ENCODE measurements at regions not wholly inside any gene's neighbourhood (a gene's known extent, or its start where the extent isn't known, plus 50 kb on each side); places are given as distances from the start of the nearest gene placed in this dataset.

- Mint-ChIP-seq H3K36me3 (ENCODE audit: unreplicated experiment) (no peaks in the 10 kb centered on the region), H3K4me1 (ENCODE audit: unreplicated experiment) (no peaks in the 10 kb centered on the region), H3K4me3 (ENCODE audit: unreplicated experiment) (no peak overlapping the region), H3K27me3 (ENCODE audit: unreplicated experiment) (peaks cover 7% of the 10 kb centered on the region), H3K27ac (ENCODE audit: unreplicated experiment) (no peak overlapping the region), H3K9me3 (ENCODE audit: unreplicated experiment) (no peaks in the 10 kb centered on the region)
- TF ChIP-seq CTCF (IDR thresholded peaks at IDR 0.05) = no peak
- DNase-seq (ENCODE audit: extremely low spot score, unreplicated experiment) = no peak
Measured at GRCh38 chr7:96449094-96449493, 127.2 kb upstream of the SLC25A13 start.

DNA sequence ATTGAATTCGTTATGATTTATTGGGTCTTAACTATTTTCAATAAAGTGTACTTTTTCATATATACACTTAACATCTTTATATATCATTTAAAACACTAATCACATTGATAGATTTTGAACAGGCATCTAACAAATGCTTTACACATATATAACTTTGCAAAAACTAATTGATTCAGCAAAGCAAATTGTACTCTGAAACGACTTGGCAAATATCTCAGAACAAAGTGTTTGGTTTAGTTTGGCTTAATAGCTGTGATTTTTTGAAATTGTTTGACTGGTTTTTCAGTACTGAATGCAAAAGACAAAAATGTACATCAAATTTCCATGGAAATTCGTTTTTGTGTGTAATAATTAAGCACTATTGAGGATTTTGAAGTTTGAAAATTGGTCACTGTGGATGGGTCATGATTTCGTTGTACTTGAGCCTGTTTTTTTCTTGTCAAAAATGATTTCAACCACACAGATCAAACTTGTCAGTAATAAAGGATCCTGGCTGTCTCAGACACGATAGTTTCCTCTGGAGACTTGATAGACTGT is 125.3 kb upstream of the SLC25A13 start:
- H3K4me3 Mint-ChIP-seq (ENCODE audit: unreplicated experiment) = no peak overlapping the region
- H3K4me1 Mint-ChIP-seq (ENCODE audit: unreplicated experiment) = no peaks in the 10 kb centered on the region
- no peak overlapping the region for H3K27ac Mint-ChIP-seq (ENCODE audit: unreplicated experiment)
- TF ChIP-seq CTCF (IDR thresholded peaks at IDR 0.05) = no peak
- H3K36me3 Mint-ChIP-seq (ENCODE audit: unreplicated experiment) = no peaks in the 10 kb centered on the region
- H3K9me3 Mint-ChIP-seq (ENCODE audit: unreplicated experiment) = no peaks in the 10 kb centered on the region
- DNase-seq (ENCODE audit: extremely low spot score, unreplicated experiment) = no peak
- H3K27me3 Mint-ChIP-seq (ENCODE audit: unreplicated experiment) = peaks cover 7% of the 10 kb centered on the region

DNA sequence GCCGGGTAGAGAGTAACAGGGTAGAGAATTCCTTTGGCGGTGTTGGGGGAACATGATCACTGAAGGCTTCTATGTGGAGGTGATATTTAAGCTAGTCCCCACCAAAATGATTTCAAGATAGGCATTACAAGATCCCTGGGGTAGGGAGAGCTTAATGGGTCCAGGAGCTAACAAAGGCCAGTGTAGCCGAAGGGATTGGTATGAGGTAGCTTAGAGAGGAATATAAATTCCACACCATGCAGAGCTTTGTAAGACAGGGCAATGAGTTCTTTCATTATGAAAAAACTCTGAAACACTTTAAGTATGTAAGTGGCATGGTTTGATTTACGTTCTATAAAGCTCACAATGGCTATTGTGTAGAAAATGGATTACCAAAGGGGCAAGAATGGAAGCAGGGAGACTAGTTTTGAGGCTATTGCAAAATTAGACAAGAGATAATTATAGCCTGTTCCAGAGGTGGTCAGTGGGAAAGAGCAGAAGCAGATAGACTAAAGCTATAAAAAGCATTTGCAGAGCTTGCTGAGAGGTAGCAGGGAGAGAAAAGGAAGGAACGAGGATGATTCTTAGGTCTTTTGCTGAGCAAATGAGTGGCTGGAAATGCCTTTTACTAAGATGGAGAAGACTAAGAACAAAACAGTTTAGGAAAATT is 119.7 kb upstream of the SLC25A13 start:
- H3K4me3 Mint-ChIP-seq (ENCODE audit: unreplicated experiment) = no peak overlapping the region

DNA sequence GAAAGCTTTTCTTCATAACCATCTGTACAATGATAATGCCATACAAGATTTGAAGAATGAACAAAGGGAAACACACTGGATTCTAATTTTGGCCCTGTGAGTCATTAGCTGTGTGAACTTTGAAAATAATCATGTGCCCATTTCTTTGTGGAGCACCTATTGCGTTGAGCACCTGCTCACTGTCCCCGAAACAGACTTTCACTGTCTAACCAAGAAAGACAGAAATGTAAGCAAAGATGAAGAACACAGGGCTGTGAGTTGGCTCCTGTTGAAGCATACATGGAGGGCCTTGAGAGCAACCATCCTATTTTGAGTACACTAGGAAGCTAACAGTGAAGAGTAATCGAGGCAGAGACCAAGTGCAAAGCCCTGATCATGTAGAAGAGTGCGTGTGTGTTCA is 118.4 kb upstream of the SLC25A13 start:
- Mint-ChIP-seq H3K27me3 (ENCODE audit: unreplicated experiment) (peaks cover 8% of the 10 kb centered on the region), H3K4me1 (ENCODE audit: unreplicated experiment) (no peaks in the 10 kb centered on the region)

More for the DNA sequence above, 119.7 kb upstream of the SLC25A13 start:
- Mint-ChIP-seq H3K9me3 (ENCODE audit: unreplicated experiment) (no peaks in the 10 kb centered on the region), H3K36me3 (ENCODE audit: unreplicated experiment) (no peaks in the 10 kb centered on the region), H3K27ac (ENCODE audit: unreplicated experiment) (no peak overlapping the region), H3K4me1 (ENCODE audit: unreplicated experiment) (no peaks in the 10 kb centered on the region), H3K27me3 (ENCODE audit: unreplicated experiment) (peaks cover 9% of the 10 kb centered on the region)
- no peak for DNase-seq (ENCODE audit: extremely low spot score, unreplicated experiment)
- TF ChIP-seq CTCF (IDR thresholded peaks at IDR 0.05) = no peak

More for the DNA sequence above, 118.4 kb upstream of the SLC25A13 start:
- Mint-ChIP-seq H3K4me3 (ENCODE audit: unreplicated experiment) (no peak overlapping the region), H3K9me3 (ENCODE audit: unreplicated experiment) (peaks cover 3% of the 10 kb centered on the region), H3K36me3 (ENCODE audit: unreplicated experiment) (no peaks in the 10 kb centered on the region), H3K27ac (ENCODE audit: unreplicated experiment) (no peak overlapping the region)
- no peak for TF ChIP-seq CTCF (IDR thresholded peaks at IDR 0.05)
- no peak for DNase-seq (ENCODE audit: extremely low spot score, unreplicated experiment)

All from osteocyte (in vitro differentiated cells).